CD4-positive, alpha-beta T cell (primary cell): ENCODE measurements at regions not wholly inside any gene's neighbourhood (a gene's known extent, or its start where the extent isn't known, plus 50 kb on each side); places are given as distances from the start of the nearest gene placed in this dataset.

ENCODE experiments used
- ATAC-seq: fragments of 200-7000 bp; cut with Tn5 transposase; one replicate; pipeline ENCODE4 v1.10.0; 2022; ENCODE audit warnings: mild to moderate bottlenecking; ENCODE audit not compliant: poor library complexity
- CTCF ChIA-PET: fragments of 350-600 bp; sonication (Branson Sonifier 250); formaldehyde crosslinking; loops from one replicate; lab custom pipeline; 2021; ENCODE audit warnings: antibody characterized with exemption, inconsistent platforms; lab: Charles Lee
- POLR2A ChIA-PET: fragments of 350-600 bp; sonication (Branson Sonifier 250); formaldehyde crosslinking; loops from one replicate; lab custom pipeline; 2021; ENCODE audit warnings: antibody characterized with exemption, inconsistent platforms; lab: Charles Lee
- DNase-seq, 14 experiments: peaks; one replicate each; pipeline ENCODE4 v3.0.0-alpha.2; 2013 to 2020; ENCODE audit warnings: mixed read lengths in 2 of 14
- H3K27ac ChIP-seq, 2 donors: one replicate each; pipeline versions ENCODE4 v1.5.1 to v1.7.0; 2013; ENCODE audit warnings: low read length in 2 of 2, low read depth in 1 of 2, mild to moderate bottlenecking in 1 of 2
- H3K27me3 ChIP-seq, 2 experiments: 1 replicate in 1 of 2; 2 replicates in 1 of 2; pipeline versions ENCODE4 v1.6.1 to v1.7.0; 2013; ENCODE audit warnings: low read length in 2 of 2, control low read depth in 1 of 2, mild to moderate bottlenecking in 1 of 2, moderate library complexity in 1 of 2; ENCODE audit not compliant: insufficient read depth in 2 of 2, control insufficient read depth in 1 of 2
- H3K36me3 ChIP-seq: one replicate; pipeline ENCODE4 v1.6.1; 2013; ENCODE audit warnings: low read length, control low read depth; ENCODE audit not compliant: insufficient read depth
- H3K4me1 ChIP-seq: one replicate; pipeline ENCODE4 v1.6.1; 2013; ENCODE audit warnings: low read length, control low read depth; ENCODE audit not compliant: insufficient read depth
- H3K4me3 ChIP-seq: one replicate; pipeline ENCODE4 v1.5.1; 2013; ENCODE audit warnings: mild to moderate bottlenecking, low read length, moderate library complexity
- H3K9me3 ChIP-seq, 2 experiments: 1 replicate in 1 of 2; 2 replicates in 1 of 2; pipeline versions ENCODE4 v1.6.1 to v1.7.0; 2013; ENCODE audit warnings: low read length in 2 of 2, mild to moderate bottlenecking in 2 of 2, control low read depth in 1 of 2, moderate library complexity in 1 of 2; ENCODE audit not compliant: control insufficient read depth in 1 of 2, insufficient read depth in 1 of 2
- H3K27ac Mint-ChIP-seq: one replicate; pipeline ENCODE4 v1.8.0; 2020; ENCODE audit warnings: mixed read lengths
- H3K27me3 Mint-ChIP-seq: one replicate; pipeline ENCODE4 v1.8.0; 2021; ENCODE audit warnings: mixed read lengths
- H3K36me3 Mint-ChIP-seq: one replicate; pipeline ENCODE4 v1.8.0; 2021; ENCODE audit warnings: low read depth, mixed read lengths
- H3K4me1 Mint-ChIP-seq: one replicate; pipeline ENCODE4 v1.8.0; 2021; ENCODE audit warnings: low read depth, mixed read lengths
- H3K4me3 Mint-ChIP-seq: one replicate; pipeline ENCODE4 v1.8.0; 2020; ENCODE audit warnings: mild to moderate bottlenecking, mixed read lengths
- H3K9me3 Mint-ChIP-seq: one replicate; pipeline ENCODE4 v1.8.0; 2020; ENCODE audit warnings: mixed read lengths
- CTCF ChIP-seq: fragments of 200-600 bp; IDR thresholded peaks from one replicate; pipeline ENCODE4 v1.8.0; 2022; ENCODE audit warnings: antibody characterized with exemption, mild to moderate bottlenecking
- intact Hi-C, 2 experiments: fragments of 100-400 bp; cut with DNase I in 1 of 2; cut with micrococcal nuclease in 1 of 2; formaldehyde crosslinking; loops; one replicate each; pipeline versions ENCODE4 v1.15.1 to v1.9.0; 2023 to 2025; cut with DNase I, micrococcal nuclease

- H3K9me3 ChIP-seq = no peaks in the 10 kb centered on the region
- DNase-seq (no peak), ATAC-seq (no peak)
- ChIA-PET CTCF (no interaction called here), POLR2A (no interaction called here)
- Mint-ChIP-seq H3K9me3 (peaks cover 4% of the 10 kb centered on the region), H3K27ac (no peak overlapping the region), H3K27me3 (no peaks in the 10 kb centered on the region), H3K4me1 (peaks cover 15% of the 10 kb centered on the region), H3K36me3 (no peaks in the 10 kb centered on the region), H3K4me3 (no peak overlapping the region)
- no peak for TF ChIP-seq CTCF
- H3K27ac ChIP-seq = no peak overlapping the region
- no peak overlapping the region for H3K4me3 ChIP-seq
- H3K27me3 ChIP-seq = no peaks in the 10 kb centered on the region
- H3K36me3 ChIP-seq = no peaks in the 10 kb centered on the region
- intact Hi-C loops = no loop called here
- H3K4me1 ChIP-seq = no peaks in the 10 kb centered on the region
These were observed 63.4 kb upstream of the SIRPG start for GRCh38 chr20:1720845-1721475.

- ATAC-seq (no peak), DNase-seq (no peak)
- intact Hi-C loops = no loop called here
- Histone ChIP-seq H3K27me3 (no peaks in the 10 kb centered on the region), H3K4me3 (no peak overlapping the region), H3K36me3 (no peaks in the 10 kb centered on the region), H3K9me3 (no peaks in the 10 kb centered on the region), H3K27ac (no peak overlapping the region), H3K4me1 (no peaks in the 10 kb centered on the region)
- peaks cover 7% of the 10 kb centered on the region for H3K9me3 Mint-ChIP-seq
- ChIA-PET POLR2A (no interaction called here), CTCF (no interaction called here)
- no peak overlapping the region for H3K4me3 Mint-ChIP-seq
- TF ChIP-seq CTCF = no peak
- no peaks in the 10 kb centered on the region for H3K36me3 Mint-ChIP-seq
- H3K27ac Mint-ChIP-seq = no peak overlapping the region
- H3K4me1 Mint-ChIP-seq = peaks cover 17% of the 10 kb centered on the region
- H3K27me3 Mint-ChIP-seq = no peaks in the 10 kb centered on the region
These were observed 62.6 kb upstream of the SIRPG start for GRCh38 chr20:1720226-1720625.

GRCh38 chr20:1718604-1719384, 61.2 kb upstream of the SIRPG start:
- H3K9me3 ChIP-seq = no peaks in the 10 kb centered on the region
- H3K36me3 ChIP-seq = no peaks in the 10 kb centered on the region
- DNase-seq (no peak), ATAC-seq (no peak)
- Mint-ChIP-seq H3K27me3 (no peaks in the 10 kb centered on the region), H3K36me3 (no peaks in the 10 kb centered on the region), H3K27ac (no peak overlapping the region), H3K4me1 (peaks cover 17% of the 10 kb centered on the region), H3K9me3 (peaks cover 5% of the 10 kb centered on the region), H3K4me3 (no peak overlapping the region)
- intact Hi-C loops = no loop called here
- CTCF ChIA-PET = no interaction called here
- POLR2A ChIA-PET = interaction anchor here (0.6 kb wide), 1 partner anchor 97 kb away, joined by 4 read pairs; no protein-coding TSS in a partner anchor
- TF ChIP-seq CTCF = no peak
- no peaks in the 10 kb centered on the region for H3K27me3 ChIP-seq
- no peak overlapping the region for H3K27ac ChIP-seq
- no peaks in the 10 kb centered on the region for H3K4me1 ChIP-seq
- H3K4me3 ChIP-seq = no peak overlapping the region
